Activated CD4-positive, alpha-beta T cell treated with anti-CD3 and anti-CD28 coated beads, Interleukin-2, amount 50 U/mL, for 4 hours (primary cell): ENCODE measurements at regions not wholly inside any gene's neighbourhood (a gene's known extent, or its start where the extent isn't known, plus 50 kb on each side); places are given as distances from the start of the nearest gene placed in this dataset.
"Not testable (repeated sequence)": the region's sequence is repeated elsewhere in the genome, so short reads cannot be mapped to it uniquely, and the experiment has no call there.

Source experiments
- DNase-seq, 2 experiments: peaks; one replicate each; pipeline ENCODE4 v3.0.0-alpha.2; 2020

- DNase-seq, result no peak
Measured at GRCh38 chr2:22947741-22948140, 437.2 kb upstream of the KLHL29 start.

DNA sequence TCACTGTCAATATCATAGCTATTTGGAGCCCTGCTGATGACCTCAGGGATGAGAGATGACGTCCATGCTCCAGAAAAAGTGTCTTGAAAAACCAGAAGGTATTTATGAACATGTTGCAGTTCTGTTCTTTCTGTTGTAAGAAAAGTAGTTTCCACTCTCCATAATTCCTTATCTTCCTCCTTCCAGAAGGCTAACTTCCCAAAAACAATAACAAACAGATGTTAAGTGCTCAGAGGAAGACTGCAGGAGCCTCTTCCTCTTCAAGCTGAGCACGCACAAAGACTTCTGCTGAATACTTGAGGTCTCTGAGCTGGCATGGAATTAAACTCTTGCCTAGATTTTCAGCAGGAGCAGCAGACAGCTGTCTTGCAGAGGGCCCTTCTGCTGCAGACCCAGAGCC is 434.5 kb upstream of the KLHL29 start:
- DNase-seq, result no peak

- no peak for DNase-seq
Measured at GRCh38 chr2:22952656-22953225, 432.2 kb upstream of the KLHL29 start.

GRCh38 chr2:22957446-22957845 is 427.5 kb upstream of the KLHL29 start:
- DNase-seq, result no peak

DNA sequence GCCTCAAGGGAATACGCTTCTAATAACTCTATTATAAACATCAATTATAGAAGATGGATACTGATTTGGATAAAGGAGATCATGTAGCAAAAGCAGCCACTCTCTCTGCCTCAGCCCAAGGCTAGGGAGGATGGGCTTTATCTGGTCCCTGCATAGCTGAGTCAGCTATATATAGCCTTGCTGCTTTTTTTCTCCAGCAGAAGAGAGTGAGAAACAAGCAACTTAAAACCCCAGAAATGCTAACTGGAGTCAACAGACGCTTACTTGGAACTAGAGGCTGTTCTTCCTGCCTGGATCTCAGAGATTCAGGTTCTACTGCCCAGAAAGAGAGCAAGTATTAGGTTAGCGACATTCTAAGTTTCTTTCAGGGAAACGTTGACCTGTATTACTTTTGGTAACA is 426.7 kb upstream of the KLHL29 start:
- DNase-seq, result no peak

DNA sequence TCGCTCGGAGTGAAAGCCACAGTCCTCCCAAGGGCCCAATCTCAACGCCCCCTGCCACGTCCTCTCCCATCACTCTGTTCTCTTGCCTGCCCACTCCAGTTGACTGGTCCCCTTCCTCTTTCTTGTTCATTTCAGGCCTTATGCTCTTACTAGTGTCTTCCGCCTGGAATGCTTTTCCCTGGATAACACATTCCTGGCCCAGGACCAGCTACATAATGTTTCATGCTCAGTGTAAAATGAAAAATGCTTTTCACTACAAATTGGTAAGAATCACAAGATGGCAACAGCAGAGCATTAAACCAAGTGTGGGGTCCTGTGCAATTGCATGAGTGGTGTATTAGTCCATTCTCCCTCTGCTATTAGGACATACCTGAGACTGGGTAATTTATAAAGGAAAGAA is 417.2 kb upstream of the KLHL29 start:
- DNase-seq, result no peak

GRCh38 chr2:22970284-22970975 is 414.5 kb upstream of the KLHL29 start:
- no peak for DNase-seq

DNA sequence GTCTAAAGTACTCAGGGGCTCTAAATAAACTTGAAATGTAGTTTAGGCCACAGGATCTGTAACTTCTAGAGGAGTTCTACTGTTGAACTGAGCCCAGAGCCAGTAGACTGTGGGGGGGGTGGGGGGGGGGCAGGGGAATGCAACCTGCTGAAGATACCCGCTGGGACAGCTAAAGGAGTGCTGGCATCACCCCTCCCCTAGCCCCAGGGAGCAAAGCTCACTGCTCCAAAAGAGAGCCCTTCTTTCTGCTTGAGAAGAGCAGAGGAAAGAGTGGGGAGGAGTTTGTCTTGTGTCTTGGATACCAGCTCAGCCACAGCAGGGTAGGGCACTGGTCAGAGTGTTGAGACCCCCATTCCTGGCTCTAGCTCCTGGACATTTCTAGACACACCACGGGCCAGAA is 414.0 kb upstream of the KLHL29 start:
- DNase-seq, result no peak

DNA sequence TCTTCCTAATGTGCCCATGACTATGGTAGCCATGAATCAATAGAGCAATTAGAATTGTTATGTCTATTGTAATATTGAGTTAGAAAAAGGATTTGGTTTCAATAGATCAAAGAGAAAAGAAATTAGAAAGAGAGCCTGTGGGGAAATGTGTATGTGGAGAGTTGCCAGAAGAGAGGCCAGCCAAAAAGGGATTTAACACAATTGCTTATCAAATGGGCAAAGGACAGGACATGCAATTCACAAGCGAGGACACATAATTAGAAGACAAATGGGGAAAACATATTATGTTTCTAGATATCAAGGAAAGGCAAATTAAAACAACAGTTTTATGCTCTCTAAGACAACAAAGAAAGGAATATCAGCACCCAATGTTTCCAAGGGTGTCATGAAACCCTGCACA is 403.2 kb upstream of the KLHL29 start:
- no peak for DNase-seq

GRCh38 chr2:22984152-22984551 is 400.8 kb upstream of the KLHL29 start:
- DNase-seq, result not testable (repeated sequence)

DNA sequence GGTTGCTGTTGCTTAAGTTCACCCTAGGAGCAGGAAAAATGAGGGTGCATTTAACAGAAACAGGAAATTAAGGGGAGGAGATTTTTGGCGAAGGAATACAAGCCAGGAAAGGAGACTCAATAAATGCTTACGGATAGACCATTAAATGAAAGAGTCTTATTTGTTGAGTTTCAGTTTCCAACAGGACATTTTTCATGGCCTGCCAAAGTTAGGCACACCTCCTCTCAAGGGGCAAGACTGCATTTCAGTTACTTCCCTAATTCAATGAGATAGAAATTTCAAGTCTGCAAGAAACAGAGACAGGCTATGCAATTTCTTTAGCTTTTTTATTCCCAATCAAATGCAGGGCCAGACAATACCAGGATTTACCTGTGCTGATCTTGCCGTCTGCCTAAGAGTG is 394.7 kb upstream of the KLHL29 start:
- DNase-seq, result no peak

GRCh38 chr2:22991844-22992243 is 393.1 kb upstream of the KLHL29 start:
- no peak for DNase-seq

DNA sequence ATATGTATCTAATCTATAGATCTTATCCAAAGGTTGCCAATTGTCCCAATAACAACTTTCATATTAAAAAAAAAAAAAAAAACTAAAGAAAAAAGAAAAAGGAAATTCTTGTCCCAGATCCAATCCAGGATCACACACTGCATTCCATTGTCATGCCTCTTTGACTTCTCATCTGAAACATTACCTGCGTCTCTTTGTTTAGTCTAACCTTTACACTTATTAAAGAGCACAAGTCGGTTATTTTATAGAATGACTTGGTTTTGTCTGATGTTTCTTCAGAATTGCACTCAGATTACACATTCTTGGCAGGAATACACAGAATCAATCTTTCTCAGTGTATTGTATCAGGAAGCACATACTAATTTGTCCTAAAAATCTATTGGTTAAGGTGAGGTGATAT is 392.5 kb upstream of the KLHL29 start:
- DNase-seq, result no peak

GRCh38 chr2:22993250-22993649 is 391.7 kb upstream of the KLHL29 start:
- no peak for DNase-seq

GRCh38 chr2:22995576-22995975 is 389.4 kb upstream of the KLHL29 start:
- DNase-seq, result no peak

GRCh38 chr2:22996911-22997310 is 388.1 kb upstream of the KLHL29 start:
- no peak for DNase-seq

GRCh38 chr2:22998359-22998758 is 386.6 kb upstream of the KLHL29 start:
- no peak for DNase-seq

DNA sequence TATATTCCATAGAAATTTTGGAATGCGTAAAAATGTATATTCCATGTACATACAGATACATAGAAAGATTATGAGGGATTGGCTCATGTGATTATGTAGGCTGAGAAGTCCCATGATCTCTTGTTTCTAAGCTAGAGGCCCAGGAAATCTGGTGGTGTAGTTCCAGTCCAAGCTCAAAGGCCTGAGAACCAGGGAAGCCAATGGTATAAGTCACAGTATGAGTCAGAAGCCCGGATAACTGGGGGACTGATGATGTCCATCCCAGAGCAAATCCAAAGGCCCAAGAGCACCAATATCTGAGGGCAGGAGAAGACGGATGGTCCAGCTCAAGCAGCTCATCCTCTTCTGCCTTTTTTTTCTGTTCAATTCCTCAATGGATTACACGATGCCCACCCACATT is 385.0 kb upstream of the KLHL29 start:
- DNase-seq, result no peak

DNA sequence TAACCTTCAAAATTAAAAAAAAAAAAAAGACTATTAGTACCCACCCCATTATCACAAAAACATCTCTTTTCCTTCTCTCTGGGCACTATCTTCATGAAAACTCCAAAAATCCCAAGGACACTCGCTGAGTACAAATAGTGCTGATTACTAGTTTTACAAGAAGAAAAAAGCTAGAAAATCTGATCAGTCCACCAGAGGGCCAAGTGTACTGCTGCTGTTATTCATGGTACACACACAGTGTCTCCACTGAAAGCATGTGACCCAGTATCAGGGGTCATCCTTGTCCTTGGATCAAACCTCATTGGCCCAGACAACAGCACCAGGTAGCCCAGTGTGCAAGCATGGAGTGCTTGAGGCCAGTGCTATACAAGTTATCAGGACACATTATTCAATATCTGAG is 382.7 kb upstream of the KLHL29 start:
- DNase-seq, result no peak

GRCh38 chr2:23005469-23005868 is 379.5 kb upstream of the KLHL29 start:
- no peak for DNase-seq

- no peak for DNase-seq
Measured at GRCh38 chr2:23007631-23008235, 377.2 kb upstream of the KLHL29 start.

DNA sequence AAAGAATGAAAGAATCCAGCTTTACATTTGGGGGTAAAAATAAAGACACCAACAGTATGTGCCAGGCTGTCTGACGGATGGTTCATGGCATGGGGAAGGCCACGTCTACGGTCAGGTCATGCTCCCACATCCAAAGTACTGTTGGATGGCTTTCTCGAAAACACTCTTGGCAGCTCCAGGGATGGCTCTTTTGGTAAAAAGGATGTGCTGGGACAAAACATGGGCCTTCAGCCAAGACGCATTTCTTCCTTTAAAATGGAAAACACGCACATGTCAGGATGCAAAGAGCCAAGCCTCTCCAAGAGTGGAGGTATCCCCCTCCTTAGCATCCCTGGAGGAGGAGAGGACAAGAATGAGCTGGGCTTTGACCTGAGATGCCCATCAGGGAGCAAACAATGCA is 376.5 kb upstream of the KLHL29 start:
- DNase-seq, result no peak

DNA sequence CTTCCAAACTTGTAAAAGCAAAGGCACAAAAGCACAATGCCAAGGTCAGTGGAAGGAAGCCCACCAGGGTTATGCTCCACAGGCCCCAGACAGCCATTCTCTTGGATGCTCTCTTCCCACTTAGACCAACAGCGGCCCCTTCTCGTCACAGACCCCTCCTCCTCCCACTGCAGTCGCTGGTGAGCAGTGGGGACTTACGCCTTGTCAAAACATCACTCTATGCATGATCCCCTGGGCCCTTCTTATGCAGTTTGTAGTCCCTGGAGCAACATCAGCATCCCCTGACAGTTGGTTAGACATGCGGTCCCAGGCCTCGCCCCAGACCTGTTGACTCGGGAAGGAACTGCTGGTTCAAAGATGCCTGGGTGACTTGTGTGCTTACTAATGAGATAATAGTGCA is 376.0 kb upstream of the KLHL29 start:
- no peak for DNase-seq

GRCh38 chr2:23009545-23010149 is 375.3 kb upstream of the KLHL29 start:
- no peak for DNase-seq
